H1 (cell line): ENCODE measurements at regions not wholly inside any gene's neighbourhood (a gene's known extent, or its start where the extent isn't known, plus 50 kb on each side); places are given as distances from the start of the nearest gene placed in this dataset.

Experiments
- CREB1 ChIP-seq: IDR thresholded peaks from 2 replicates; pipeline ENCODE4 v1.6.1; 2012; ENCODE audit warnings: inconsistent platforms
- CTCF ChIP-seq, 3 experiments: IDR thresholded peaks; 1 replicate in 2 of 3; 2 replicates in 1 of 3; pipeline versions ENCODE4 v1.5.1 to v1.6.1; 2011; ENCODE audit warnings: low read length in 3 of 3, mild to moderate bottlenecking in 3 of 3, inconsistent platforms in 2 of 3, low read depth in 1 of 3, moderate library complexity in 1 of 3; ENCODE audit not compliant: insufficient read depth in 1 of 3; ENCODE audit errors: control extremely low read depth in 1 of 3
- EZH2 ChIP-seq: fragments of 200-600 bp; sonication (generic); IDR thresholded peaks from 2 replicates; pipeline ENCODE4 v1.7.1; 2012; ENCODE audit warnings: low read depth, mild to moderate bottlenecking, moderate library complexity, low read length, inconsistent platforms; ENCODE audit not compliant: severe bottlenecking
- SP4 ChIP-seq: IDR thresholded peaks from 2 replicates; pipeline ENCODE4 v1.6.1; 2012; ENCODE audit warnings: low read length, inconsistent platforms
- SRF ChIP-seq: IDR thresholded peaks from 2 replicates; pipeline ENCODE4 v1.6.1; 2011; ENCODE audit warnings: mild to moderate bottlenecking, low read depth, low read length, moderate library complexity
- SUZ12 ChIP-seq: fragments of 200-600 bp; sonication (generic); IDR thresholded peaks from 2 replicates; pipeline ENCODE4 v1.6.1; 2012; ENCODE audit warnings: mild to moderate bottlenecking, inconsistent platforms, low read length, moderate library complexity, mixed read lengths

- TF ChIP-seq SUZ12 (no peak), CTCF (IDR thresholded peaks at IDR 0.05; ENCODE audit: control extremely low read depth in 1 of 3, insufficient read depth in 1 of 3, low read depth in 1 of 3, low read length in 3 of 3) (no peak), SP4 (no peak), EZH2 (no peak), CREB1 (no peak), SRF (no peak)
Measured at GRCh38 chr3:162302983-162303624, 806.5 kb downstream of the OTOL1 start.
